ENCODE measurements at regions not wholly inside any gene's neighbourhood (a gene's known extent, or its start where the extent isn't known, plus 50 kb on each side); places are given as distances from the start of the nearest gene placed in this dataset.

DNA sequence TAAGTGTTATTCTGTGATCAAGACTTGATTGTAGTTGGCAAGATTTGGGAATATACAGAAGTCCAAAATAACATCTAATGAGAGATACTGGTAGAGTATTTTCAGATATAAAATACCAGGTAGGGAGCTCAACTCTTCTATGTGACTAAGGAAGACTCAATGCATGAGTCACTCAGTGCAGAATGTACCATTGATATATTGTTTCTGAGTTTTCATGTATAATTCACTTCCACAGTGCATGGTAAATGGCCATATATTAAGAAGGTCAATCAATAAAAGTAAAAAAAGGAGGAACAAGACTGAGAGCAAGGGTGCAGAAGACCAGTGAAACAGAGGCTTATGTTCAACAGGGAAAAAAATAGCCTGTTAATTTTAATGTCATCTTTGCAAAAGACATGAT lies 1387.9 kb downstream of the CDH8 start:
- TF ChIP-seq BHLHE40 (IDR thresholded peaks at IDR 0.05; ENCODE audit: low read length) (no peak), NELFE (IDR thresholded peaks at IDR 0.05; ENCODE audit: insufficient read depth, insufficient read length) (no peak), ATF7 (IDR thresholded peaks at IDR 0.05) (no peak), ZNF3 (CRISPR knock-in tag; IDR thresholded peaks at IDR 0.05) (no peak), EZH2 (IDR thresholded peaks at IDR 0.05; ENCODE audit: borderline replicate concordance, low read depth, low read length) (no peak), TARDBP (IDR thresholded peaks at IDR 0.05) (no peak), ETV5 (CRISPR knock-in tag; IDR thresholded peaks at IDR 0.05; ENCODE audit: low read depth) (no peak)
- TF ChIP-seq, protein P1, sequence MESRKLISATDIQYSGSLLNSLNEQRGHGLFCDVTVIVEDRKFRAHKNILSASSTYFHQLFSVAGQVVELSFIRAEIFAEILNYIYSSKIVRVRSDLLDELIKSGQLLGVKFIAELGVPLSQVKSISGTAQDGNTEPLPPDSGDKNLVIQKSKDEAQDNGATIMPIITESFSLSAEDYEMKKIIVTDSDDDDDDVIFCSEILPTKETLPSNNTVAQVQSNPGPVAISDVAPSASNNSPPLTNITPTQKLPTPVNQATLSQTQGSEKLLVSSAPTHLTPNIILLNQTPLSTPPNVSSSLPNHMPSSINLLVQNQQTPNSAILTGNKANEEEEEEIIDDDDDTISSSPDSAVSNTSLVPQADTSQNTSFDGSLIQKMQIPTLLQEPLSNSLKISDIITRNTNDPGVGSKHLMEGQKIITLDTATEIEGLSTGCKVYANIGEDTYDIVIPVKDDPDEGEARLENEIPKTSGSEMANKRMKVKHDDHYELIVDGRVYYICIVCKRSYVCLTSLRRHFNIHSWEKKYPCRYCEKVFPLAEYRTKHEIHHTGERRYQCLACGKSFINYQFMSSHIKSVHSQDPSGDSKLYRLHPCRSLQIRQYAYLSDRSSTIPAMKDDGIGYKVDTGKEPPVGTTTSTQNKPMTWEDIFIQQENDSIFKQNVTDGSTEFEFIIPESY (CRISPR knock-in tag; IDR thresholded peaks at IDR 0.05): no peak
- TF ChIP-seq, protein P2, sequence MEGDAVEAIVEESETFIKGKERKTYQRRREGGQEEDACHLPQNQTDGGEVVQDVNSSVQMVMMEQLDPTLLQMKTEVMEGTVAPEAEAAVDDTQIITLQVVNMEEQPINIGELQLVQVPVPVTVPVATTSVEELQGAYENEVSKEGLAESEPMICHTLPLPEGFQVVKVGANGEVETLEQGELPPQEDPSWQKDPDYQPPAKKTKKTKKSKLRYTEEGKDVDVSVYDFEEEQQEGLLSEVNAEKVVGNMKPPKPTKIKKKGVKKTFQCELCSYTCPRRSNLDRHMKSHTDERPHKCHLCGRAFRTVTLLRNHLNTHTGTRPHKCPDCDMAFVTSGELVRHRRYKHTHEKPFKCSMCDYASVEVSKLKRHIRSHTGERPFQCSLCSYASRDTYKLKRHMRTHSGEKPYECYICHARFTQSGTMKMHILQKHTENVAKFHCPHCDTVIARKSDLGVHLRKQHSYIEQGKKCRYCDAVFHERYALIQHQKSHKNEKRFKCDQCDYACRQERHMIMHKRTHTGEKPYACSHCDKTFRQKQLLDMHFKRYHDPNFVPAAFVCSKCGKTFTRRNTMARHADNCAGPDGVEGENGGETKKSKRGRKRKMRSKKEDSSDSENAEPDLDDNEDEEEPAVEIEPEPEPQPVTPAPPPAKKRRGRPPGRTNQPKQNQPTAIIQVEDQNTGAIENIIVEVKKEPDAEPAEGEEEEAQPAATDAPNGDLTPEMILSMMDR (IDR thresholded peaks at IDR 0.05 in 2 of 3, conservative IDR thresholded peaks at IDR 0.05 in 1 of 3; ENCODE audit: insufficient read depth in 2 of 3, low read depth in 1 of 3, low read length in 3 of 3): no peak
- TF ChIP-seq, protein P3, sequence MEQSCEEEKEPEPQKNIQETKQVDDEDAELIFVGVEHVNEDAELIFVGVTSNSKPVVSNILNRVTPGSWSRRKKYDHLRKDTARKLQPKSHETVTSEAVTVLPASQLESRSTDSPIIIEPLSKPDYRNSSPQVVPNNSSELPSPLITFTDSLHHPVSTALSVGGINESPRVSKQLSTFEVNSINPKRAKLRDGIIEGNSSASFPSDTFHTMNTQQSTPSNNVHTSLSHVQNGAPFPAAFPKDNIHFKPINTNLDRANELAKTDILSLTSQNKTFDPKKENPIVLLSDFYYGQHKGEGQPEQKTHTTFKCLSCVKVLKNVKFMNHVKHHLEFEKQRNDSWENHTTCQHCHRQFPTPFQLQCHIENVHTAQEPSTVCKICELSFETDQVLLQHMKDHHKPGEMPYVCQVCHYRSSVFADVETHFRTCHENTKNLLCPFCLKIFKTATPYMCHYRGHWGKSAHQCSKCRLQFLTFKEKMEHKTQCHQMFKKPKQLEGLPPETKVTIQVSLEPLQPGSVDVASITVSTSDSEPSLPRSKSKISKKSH (CRISPR knock-in tag; IDR thresholded peaks at IDR 0.05): no peak
- TF ChIP-seq, protein P4, sequence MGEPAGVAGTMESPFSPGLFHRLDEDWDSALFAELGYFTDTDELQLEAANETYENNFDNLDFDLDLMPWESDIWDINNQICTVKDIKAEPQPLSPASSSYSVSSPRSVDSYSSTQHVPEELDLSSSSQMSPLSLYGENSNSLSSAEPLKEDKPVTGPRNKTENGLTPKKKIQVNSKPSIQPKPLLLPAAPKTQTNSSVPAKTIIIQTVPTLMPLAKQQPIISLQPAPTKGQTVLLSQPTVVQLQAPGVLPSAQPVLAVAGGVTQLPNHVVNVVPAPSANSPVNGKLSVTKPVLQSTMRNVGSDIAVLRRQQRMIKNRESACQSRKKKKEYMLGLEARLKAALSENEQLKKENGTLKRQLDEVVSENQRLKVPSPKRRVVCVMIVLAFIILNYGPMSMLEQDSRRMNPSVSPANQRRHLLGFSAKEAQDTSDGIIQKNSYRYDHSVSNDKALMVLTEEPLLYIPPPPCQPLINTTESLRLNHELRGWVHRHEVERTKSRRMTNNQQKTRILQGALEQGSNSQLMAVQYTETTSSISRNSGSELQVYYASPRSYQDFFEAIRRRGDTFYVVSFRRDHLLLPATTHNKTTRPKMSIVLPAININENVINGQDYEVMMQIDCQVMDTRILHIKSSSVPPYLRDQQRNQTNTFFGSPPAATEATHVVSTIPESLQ (CRISPR knock-in tag; IDR thresholded peaks at IDR 0.05): no peak
